ENCODE measurements at regions not wholly inside any gene's neighbourhood (a gene's known extent, or its start where the extent isn't known, plus 50 kb on each side); places are given as distances from the start of the nearest gene placed in this dataset.
"Not testable (repeated sequence)": the region's sequence is repeated elsewhere in the genome, so short reads cannot be mapped to it uniquely, and the experiment has no call there.

GRCh38 chr3:18516170-18516569, 91.0 kb upstream of the SATB1 start:
- DNase-seq, result not testable (repeated sequence)

- no peak for DNase-seq
Observed at GRCh38 chr3:18513091-18513490, 88.0 kb upstream of the SATB1 start.

- DNase-seq, result no peak
Observed at GRCh38 chr3:18512007-18512406, 86.9 kb upstream of the SATB1 start.

GRCh38 chr3:18510947-18511346, 85.8 kb upstream of the SATB1 start:
- no peak for DNase-seq

- no peak for DNase-seq
Observed at GRCh38 chr3:18507333-18507732, 82.2 kb upstream of the SATB1 start.

- DNase-seq, result no peak
Observed at GRCh38 chr3:18505056-18505455, 79.9 kb upstream of the SATB1 start.

GRCh38 chr3:18501679-18502343, 76.7 kb upstream of the SATB1 start:
- no peak for DNase-seq

- DNase-seq, result no peak
Observed at GRCh38 chr3:18500322-18500721, 75.2 kb upstream of the SATB1 start.

- DNase-seq, result no peak
Observed at GRCh38 chr3:18499301-18499700, 74.2 kb upstream of the SATB1 start.

- no peak for DNase-seq
Observed at GRCh38 chr3:18494251-18494650, 69.1 kb upstream of the SATB1 start.

- no peak for DNase-seq
Observed at GRCh38 chr3:18489939-18490338, 64.8 kb upstream of the SATB1 start.

- no peak for DNase-seq
Observed at GRCh38 chr3:18483226-18483625, 58.1 kb upstream of the SATB1 start.

- no peak for DNase-seq
Observed at GRCh38 chr3:18481946-18482548, 56.9 kb upstream of the SATB1 start.

GRCh38 chr3:18477620-18478019, 52.5 kb upstream of the SATB1 start:
- DNase-seq, result no peak
